HG02642 (cell line): ENCODE measurements at regions not wholly inside any gene's neighbourhood (a gene's known extent, or its start where the extent isn't known, plus 50 kb on each side); places are given as distances from the start of the nearest gene placed in this dataset.

ENCODE experiments used
- ATAC-seq: cut with Tn5 transposase; IDR thresholded peaks from one replicate; pipeline ENCODE4 v1.9.1; 2021; ENCODE audit warnings: mild to moderate bottlenecking; ENCODE audit not compliant: unreplicated experiment, poor library complexity

GRCh38 chr3:5068531-5069050 is 53.5 kb upstream of the ARL8B start:
- ATAC-seq, result no peak

GRCh38 chr3:5069627-5070026 is 52.5 kb upstream of the ARL8B start:
- ATAC-seq, result no peak

- no peak for ATAC-seq
Observed at GRCh38 chr3:5071061-5071460, 51.0 kb upstream of the ARL8B start.

GRCh38 chr3:5072100-5072816 is 49.8 kb upstream of the ARL8B start:
- ATAC-seq, result no peak
